ENCODE measurements at regions not wholly inside any gene's neighbourhood (a gene's known extent, or its start where the extent isn't known, plus 50 kb on each side); places are given as distances from the start of the nearest gene placed in this dataset.

- TF ChIP-seq CTCF (conservative IDR thresholded peaks at IDR 0.05 in 1 of 2, IDR thresholded peaks at IDR 0.05 in 1 of 2; ENCODE audit: extremely low read depth in 1 of 2, insufficient read depth in 1 of 2, low read depth in 1 of 2, low read length in 2 of 2) = no peak
- no peak for TF ChIP-seq EZH2 (IDR thresholded peaks at IDR 0.05; ENCODE audit: borderline replicate concordance, low read length)
These were observed 706.7 kb downstream of the NTRK3 start for GRCh38 chr15:87549860-87550259.

Measured in mammary epithelial cell (primary cell).